Mesothelial cell of epicardium (in vitro differentiated cells): ENCODE measurements at regions not wholly inside any gene's neighbourhood (a gene's known extent, or its start where the extent isn't known, plus 50 kb on each side); places are given as distances from the start of the nearest gene placed in this dataset.
"Not testable (repeated sequence)": the region's sequence is repeated elsewhere in the genome, so short reads cannot be mapped to it uniquely, and the experiment has no call there.

Experiments used
- DNase-seq, 2 experiments: peaks; one replicate each; pipeline ENCODE4 v3.0.0; 2021; ENCODE audit warnings: low spot score in 2 of 2; ENCODE audit not compliant: unreplicated experiment in 2 of 2
- H3K27ac Mint-ChIP-seq: 2 replicates; pipeline ENCODE4 v1.8.0; 2021; ENCODE audit warnings: mixed read lengths
- H3K27me3 Mint-ChIP-seq: 2 replicates; pipeline ENCODE4 v1.8.0; 2021; ENCODE audit warnings: low read depth, mixed read lengths
- H3K36me3 Mint-ChIP-seq: 2 replicates; pipeline ENCODE4 v1.8.0; 2021; ENCODE audit warnings: mixed read lengths
- H3K4me1 Mint-ChIP-seq: 2 replicates; pipeline ENCODE4 v1.8.0; 2021; ENCODE audit warnings: mixed read lengths
- H3K4me3 Mint-ChIP-seq: 2 replicates; pipeline ENCODE4 v1.8.0; 2021; ENCODE audit warnings: mild to moderate bottlenecking, moderate library complexity, mixed read lengths
- H3K9me3 Mint-ChIP-seq: 2 replicates; pipeline ENCODE4 v1.8.0; 2021; ENCODE audit warnings: mixed read lengths
- TF ChIP-seq, protein P1 (sequence below): fragments of 200-600 bp; sonication (generic); IDR thresholded peaks from one replicate; pipeline ENCODE4 v1.5.0; 2021; ENCODE audit warnings: antibody characterized with exemption; ENCODE audit not compliant: unreplicated experiment

DNA sequence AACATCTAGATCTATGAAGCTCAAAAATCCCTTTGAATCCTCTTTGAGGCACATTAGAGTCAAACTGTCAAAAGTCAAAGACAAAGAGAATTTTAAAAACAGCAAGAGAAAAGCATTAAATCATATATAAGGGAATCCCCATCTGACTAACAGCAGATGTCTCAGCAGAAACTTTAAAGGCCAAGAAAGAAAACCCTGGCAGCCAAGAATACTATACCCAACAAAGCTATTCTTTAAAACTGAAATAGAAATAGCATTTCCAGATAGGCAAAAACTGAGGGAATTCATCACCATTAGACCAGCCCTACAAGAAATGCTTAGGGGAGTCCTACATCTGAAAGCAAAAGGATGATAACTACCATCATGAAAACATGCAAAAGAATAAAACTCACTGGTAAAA lies 211.2 kb upstream of the PDZRN3 start:
- TF ChIP-seq, protein P1, sequence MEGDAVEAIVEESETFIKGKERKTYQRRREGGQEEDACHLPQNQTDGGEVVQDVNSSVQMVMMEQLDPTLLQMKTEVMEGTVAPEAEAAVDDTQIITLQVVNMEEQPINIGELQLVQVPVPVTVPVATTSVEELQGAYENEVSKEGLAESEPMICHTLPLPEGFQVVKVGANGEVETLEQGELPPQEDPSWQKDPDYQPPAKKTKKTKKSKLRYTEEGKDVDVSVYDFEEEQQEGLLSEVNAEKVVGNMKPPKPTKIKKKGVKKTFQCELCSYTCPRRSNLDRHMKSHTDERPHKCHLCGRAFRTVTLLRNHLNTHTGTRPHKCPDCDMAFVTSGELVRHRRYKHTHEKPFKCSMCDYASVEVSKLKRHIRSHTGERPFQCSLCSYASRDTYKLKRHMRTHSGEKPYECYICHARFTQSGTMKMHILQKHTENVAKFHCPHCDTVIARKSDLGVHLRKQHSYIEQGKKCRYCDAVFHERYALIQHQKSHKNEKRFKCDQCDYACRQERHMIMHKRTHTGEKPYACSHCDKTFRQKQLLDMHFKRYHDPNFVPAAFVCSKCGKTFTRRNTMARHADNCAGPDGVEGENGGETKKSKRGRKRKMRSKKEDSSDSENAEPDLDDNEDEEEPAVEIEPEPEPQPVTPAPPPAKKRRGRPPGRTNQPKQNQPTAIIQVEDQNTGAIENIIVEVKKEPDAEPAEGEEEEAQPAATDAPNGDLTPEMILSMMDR: no peak
- H3K9me3 Mint-ChIP-seq: peaks cover 64% of the 10 kb centered on the region
- H3K4me1 Mint-ChIP-seq: peaks cover 7% of the 10 kb centered on the region
- no peak for DNase-seq
- H3K4me3 Mint-ChIP-seq: no peak overlapping the region
- H3K27ac Mint-ChIP-seq: no peak overlapping the region
- H3K27me3 Mint-ChIP-seq: no peaks in the 10 kb centered on the region
- peaks cover 13% of the 10 kb centered on the region for H3K36me3 Mint-ChIP-seq

DNA sequence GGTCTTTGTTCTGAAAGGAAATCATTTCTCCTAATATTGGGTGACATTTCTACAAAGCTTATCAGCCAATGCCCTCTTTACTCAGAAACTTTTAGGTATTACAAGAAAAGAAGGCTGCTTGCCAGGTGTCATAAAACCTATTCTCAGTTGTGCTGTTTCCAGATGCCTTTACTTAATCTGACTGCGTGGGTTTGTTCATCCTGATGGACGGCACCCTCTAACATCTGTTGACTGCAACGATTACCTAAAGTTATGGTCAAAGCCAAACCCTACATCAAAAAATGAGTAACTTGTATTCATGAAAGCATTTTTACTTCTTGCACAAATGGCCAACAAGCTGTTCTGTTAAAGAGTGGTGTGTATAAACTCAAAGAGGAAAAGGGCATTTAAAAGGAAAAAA lies 207.7 kb upstream of the PDZRN3 start:
- Mint-ChIP-seq H3K36me3 (peaks cover 5% of the 10 kb centered on the region), H3K4me1 (peaks cover 19% of the 10 kb centered on the region), H3K4me3 (no peak overlapping the region), H3K27me3 (no peaks in the 10 kb centered on the region), H3K27ac (peak overlapping the region; percentile 43), H3K9me3 (peaks cover 31% of the 10 kb centered on the region)
- TF ChIP-seq, protein P1: no peak
- no peak for DNase-seq

DNA sequence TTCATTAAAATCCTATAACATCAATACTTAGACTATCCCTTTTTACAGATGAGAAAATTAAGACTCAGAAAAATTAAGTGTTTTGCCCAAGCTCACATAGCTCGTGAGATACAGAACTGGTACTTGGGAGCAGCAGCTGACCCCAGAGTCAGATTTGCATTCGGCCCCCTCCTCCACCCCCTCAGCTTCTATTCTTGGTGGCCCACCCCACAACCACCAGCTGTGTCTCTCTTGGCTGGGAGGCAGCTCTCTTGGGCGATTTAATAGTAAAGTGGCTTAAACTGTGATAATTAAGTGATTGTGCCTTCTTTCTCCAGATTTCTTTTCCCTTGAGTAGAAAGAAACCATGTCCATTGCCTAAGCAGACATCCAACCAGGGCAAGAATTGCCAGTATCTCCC lies 203.6 kb upstream of the PDZRN3 start:
- Mint-ChIP-seq H3K36me3 (peaks cover 1% of the 10 kb centered on the region), H3K9me3 (peaks cover 13% of the 10 kb centered on the region), H3K4me1 (peaks cover 32% of the 10 kb centered on the region), H3K4me3 (no peak overlapping the region), H3K27me3 (no peaks in the 10 kb centered on the region), H3K27ac (no peak overlapping the region)
- TF ChIP-seq, protein P1: no peak
- no peak for DNase-seq

DNA sequence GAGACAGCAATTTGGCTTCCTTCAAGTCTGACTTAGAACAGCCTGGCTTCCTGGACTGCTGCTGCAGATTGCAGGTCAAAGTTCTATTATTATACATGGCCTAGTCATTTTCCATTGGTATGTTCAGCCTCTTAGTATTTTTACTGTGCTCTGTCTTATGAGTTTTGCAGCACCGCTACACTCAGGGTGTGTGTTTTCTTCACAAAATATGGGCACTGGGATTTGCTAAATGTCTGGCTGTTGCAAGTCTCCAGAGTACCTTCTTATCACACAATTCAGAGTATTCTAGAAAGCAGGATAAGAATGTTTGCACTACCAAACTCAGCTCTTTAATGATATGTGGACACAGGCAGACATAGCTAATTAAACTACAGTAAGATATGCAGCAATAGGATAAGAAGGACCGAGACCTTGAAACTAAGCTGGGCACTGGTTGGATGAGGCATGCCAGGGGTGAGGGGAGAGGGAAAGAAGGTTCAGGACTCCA lies 203.0 kb upstream of the PDZRN3 start:
- Mint-ChIP-seq H3K27ac (peak overlapping the region; percentile 15), H3K36me3 (peaks cover 1% of the 10 kb centered on the region), H3K4me1 (peaks cover 30% of the 10 kb centered on the region), H3K4me3 (no peak overlapping the region), H3K27me3 (no peaks in the 10 kb centered on the region), H3K9me3 (peaks cover 19% of the 10 kb centered on the region)
- TF ChIP-seq, protein P1: no peak
- no peak for DNase-seq

DNA sequence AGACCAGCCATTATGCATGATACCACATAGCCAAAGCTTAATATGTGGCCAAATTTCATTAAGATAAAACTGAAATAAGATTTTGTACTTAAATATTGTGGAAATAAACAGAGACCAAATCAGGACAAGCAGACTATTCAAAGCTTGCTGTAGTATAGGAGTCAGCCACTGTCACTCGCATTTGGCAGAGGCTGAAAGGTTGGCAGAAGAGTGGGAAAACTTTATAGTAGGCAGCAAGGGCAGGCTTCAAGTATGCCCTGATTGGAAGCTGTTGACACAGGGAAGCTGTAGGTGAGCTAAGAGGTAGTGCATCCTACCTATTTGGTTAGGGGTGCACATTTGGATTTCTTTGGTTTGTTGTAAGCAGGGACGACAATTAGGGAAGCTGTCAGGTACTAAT lies 202.5 kb upstream of the PDZRN3 start:
- DNase-seq: no peak
- H3K4me1 Mint-ChIP-seq: peaks cover 24% of the 10 kb centered on the region
- no peak overlapping the region for H3K27ac Mint-ChIP-seq
- peaks cover 24% of the 10 kb centered on the region for H3K9me3 Mint-ChIP-seq
- TF ChIP-seq, protein P1: no peak
- no peaks in the 10 kb centered on the region for H3K27me3 Mint-ChIP-seq
- H3K36me3 Mint-ChIP-seq: peaks cover 6% of the 10 kb centered on the region
- H3K4me3 Mint-ChIP-seq: no peak overlapping the region

DNA sequence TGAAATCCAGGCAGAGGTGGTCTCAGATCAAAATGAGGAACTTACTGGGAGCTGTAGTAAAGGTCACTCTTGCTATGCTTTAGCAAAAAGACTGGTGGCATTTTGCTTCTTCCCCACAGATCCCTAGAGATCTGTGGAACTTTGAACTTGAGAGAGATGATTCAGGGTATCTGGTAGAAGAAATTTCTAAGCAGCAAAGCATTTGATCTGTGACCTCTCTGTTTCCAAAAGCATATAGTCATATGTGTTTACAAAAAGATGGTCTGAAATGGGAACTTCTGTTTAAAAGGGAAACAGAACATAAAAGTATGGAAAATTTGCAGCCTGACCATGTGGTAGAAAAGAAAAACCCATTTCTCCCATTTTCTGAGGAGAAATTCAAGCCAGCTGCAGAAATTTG lies 196.2 kb upstream of the PDZRN3 start:
- Mint-ChIP-seq H3K4me1 (peaks cover 21% of the 10 kb centered on the region), H3K36me3 (peaks cover 19% of the 10 kb centered on the region), H3K9me3 (peaks cover 37% of the 10 kb centered on the region)
- not testable (repeated sequence) for H3K4me3 Mint-ChIP-seq, H3K27me3 Mint-ChIP-seq, DNase-seq, H3K27ac Mint-ChIP-seq
